GM18858 (cell line): ENCODE measurements at regions not wholly inside any gene's neighbourhood (a gene's known extent, or its start where the extent isn't known, plus 50 kb on each side); places are given as distances from the start of the nearest gene placed in this dataset.

ENCODE experiments used
- ATAC-seq: cut with Tn5 transposase; IDR thresholded peaks from one replicate; pipeline ENCODE4 v1.9.1; 2021; ENCODE audit not compliant: unreplicated experiment

DNA sequence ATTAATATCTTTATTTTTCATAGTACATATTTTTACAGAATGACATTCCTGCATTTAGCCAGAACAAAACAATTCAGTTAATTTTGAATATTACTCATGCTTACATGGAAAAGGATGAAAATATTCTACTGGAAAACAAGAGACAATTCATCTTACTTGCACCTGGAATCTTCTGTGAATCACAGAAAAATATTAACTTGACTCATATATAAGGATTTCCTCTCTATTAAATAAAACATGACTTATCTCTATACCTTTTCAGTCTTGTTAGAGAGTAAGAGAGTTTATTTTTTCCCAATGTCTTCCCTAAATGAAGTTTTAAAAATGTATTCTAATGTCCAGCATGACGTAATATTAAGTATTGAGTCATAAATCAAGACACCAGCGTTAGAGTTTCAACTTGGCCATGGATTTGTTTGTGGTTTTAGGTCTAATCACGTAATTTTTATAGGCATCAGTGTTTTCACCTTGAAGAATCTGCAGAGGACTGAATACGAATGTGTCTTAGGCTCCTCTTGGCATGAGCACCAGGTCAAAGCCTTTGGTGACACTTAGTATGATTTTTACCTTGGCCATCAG is 445.1 kb upstream of the JAG1 start:
- no peak for ATAC-seq

- no peak for ATAC-seq
Measured at GRCh38 chr20:11119573-11119972, 445.8 kb upstream of the JAG1 start.

DNA sequence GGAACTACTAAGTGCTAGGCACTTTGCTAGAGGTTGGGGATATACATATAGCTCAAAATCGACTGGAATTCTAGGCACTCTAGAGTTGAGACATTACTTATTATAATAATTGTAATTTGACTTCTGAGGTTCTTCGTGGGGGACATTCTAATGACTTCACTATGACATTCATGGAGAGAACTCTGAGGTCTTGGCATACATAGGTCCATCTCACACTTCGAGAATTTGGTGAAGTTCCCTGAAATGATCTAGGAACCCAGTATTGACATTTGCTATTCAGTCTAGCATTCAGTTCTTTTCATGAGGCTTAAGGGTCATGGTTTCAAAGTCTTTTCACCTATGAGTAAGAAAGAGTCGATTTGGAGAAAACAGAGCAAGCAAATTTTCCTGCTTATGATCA is 446.6 kb upstream of the JAG1 start:
- ATAC-seq: no peak

- ATAC-seq: no peak
Measured at GRCh38 chr20:11124849-11125505, 451.2 kb upstream of the JAG1 start.

GRCh38 chr20:11128220-11128718 is 454.5 kb upstream of the JAG1 start:
- ATAC-seq: no peak

GRCh38 chr20:11128721-11129120 is 454.9 kb upstream of the JAG1 start:
- no peak for ATAC-seq

DNA sequence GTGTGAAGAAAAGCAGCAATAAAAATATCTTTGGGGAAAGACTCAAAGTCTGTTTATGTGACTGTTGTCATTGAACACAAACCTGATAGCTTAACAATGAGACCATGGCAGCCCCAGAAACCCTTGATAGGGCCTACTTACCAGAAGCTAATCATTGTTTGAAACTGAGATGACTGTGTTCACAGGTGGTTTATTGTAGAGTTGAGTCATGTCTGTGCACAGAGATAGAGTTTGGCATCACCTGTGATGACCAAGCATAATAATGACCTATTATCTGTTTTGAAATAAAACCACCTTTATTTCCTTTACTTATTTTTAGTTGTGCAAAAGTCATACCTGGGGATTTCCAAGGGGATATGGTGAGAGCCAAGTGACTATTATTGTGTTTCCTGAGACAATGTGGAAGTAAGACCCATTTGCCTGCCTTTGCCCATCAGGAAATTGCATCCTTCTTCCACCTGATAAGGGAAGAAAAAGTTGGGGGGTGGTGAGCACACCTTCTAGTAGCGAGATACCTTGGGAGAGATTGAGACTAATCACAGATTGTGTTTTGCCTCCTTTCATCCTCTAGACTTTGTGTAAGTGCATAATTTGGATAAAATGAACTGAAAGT is 456.9 kb upstream of the JAG1 start:
- ATAC-seq: peak; percentile 72

DNA sequence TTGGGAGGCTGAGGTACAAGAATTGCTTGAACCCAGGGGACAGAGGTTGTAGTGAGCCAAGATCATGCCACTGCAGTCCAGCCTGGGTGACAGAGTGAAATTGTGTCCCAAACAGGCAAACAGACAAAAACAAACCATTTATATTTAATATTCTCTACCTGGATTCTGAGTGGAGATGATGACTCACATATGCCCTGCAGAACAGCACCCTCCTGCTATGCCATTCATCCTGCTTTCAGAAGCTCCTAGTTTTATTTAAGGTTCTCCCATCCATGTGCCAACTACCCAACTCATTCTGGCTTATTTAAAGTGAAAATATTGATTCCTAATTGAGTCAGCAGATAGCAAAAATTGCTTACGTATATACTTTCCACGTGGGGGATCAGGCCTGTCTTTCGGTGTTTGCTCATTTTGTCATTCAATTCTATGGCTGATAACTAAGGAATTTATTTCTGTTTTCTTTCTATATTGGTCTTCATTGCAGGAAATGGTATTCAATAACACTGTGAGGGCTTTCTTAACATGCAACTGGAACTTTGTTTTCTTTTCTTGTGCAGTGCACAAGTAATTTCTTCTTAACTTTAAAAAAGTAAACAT is 459.1 kb upstream of the JAG1 start:
- no peak for ATAC-seq

DNA sequence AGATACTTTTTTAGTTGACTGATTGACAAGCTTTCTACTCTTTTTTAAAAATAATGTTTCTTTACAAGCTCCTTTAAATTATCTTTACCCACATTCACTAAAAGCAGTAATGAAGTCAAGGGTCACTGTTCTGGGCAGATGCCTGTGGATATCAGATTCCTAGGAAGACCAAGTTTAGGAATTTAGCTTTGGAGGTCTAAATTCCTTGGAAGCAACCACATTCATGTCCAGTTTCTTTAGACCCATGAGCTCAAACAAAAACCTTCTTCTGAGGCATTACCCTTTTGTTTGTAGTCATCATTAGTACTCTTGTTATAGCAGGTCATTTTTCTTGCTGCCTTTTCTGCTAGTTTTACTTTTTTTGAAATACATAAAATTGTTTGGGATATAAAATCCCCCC is 462.9 kb upstream of the JAG1 start:
- no peak for ATAC-seq

GRCh38 chr20:11137688-11138087 is 463.9 kb upstream of the JAG1 start:
- ATAC-seq: no peak

DNA sequence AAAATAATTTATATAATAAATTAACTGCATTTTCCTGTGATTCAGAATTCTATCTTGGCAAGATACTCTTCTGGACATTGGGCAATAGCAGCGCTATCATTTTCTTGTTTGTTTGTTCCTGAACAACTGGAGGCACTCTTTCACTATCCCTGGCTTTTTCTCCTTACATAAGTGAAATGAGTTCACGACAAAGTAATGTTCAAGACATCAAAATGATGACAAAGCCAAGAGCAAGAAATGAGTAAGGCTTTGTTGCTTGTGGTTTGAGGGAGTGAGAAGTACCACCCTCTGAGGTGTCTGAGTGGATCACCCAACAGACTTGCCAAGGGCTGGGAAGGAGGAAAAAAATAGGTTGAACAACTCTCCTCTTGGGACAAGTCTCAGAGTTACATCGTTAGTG is 466.6 kb upstream of the JAG1 start:
- ATAC-seq: no peak

DNA sequence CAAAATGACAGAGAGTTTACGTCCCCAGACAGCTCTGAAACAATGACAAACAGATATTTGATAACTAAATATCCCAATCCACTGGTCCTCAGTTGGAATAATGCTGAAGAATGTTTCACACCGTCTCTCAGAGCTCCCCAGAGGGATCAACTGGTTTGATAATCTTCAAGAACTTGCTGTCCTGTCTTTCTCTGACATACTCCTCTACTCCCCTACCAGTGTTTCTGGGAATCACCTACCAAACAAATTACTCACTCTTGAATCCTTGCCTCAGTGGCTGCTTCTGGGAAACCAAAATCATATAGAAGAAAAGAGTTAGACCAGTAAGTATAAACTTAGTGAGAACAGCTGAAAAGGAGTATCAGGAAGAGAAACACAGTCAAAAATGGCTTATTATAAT is 469.7 kb upstream of the JAG1 start:
- no peak for ATAC-seq

DNA sequence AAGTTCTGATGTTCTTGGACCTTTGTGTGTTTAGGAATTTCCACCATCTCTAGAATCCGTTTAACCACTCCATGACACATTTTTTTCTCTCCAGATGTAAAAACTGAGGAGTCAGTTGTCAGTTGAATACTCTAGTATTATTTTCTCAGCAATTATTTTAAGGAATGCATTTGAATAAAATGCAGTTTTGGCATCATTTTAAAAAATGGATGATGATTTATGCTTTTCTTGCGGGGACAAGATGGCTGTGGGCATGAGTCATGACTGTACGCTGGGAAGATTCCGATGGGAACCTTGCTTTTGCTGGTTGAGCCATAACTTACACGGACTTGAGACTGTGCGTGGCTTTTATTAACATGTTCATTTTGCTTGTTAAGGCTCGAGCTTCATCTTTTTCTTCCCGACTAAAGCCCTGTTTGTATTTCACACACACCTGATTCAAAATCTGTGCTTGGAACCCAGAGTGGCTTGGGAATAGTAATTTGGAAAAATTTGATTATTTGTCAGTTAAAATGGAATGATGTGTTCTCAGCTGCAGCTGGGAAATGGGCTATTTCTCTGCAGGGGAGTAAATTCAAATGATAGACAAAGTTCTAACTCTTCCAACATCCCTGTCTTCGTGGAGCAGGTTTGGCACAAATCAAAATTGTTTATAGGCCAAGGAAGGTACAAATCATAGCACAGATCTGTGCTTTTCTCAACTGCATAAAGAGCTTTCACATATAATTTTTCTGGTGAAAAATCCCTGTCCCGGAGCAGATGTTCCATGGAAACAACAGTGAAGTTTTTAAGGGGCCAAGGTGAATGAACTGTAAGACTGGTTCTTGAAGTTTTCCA is 470.5 kb upstream of the JAG1 start:
- ATAC-seq: no peak

DNA sequence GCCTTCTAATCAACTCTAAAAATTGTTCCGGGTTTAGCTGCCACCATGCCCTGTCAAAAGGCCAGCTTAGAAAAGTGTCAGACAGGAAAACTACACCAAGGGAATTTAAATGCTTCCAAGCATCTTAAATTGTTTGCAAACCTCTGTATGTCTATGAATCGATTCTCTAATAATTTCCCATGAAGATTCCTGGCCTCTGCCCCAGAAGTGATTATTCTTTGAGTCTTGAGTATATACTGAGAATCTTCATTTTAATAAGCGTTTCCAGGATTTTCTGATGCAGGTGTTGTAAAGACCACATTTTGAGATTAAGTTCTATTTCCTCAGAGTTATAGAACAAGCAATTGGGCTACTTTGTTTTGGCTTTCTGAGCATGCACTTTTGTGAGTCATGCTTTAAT is 471.8 kb upstream of the JAG1 start:
- no peak for ATAC-seq

- no peak for ATAC-seq
Measured at GRCh38 chr20:11153819-11154218, 480.0 kb upstream of the JAG1 start.

- ATAC-seq: no peak
Measured at GRCh38 chr20:11155156-11155756, 481.5 kb upstream of the JAG1 start.

DNA sequence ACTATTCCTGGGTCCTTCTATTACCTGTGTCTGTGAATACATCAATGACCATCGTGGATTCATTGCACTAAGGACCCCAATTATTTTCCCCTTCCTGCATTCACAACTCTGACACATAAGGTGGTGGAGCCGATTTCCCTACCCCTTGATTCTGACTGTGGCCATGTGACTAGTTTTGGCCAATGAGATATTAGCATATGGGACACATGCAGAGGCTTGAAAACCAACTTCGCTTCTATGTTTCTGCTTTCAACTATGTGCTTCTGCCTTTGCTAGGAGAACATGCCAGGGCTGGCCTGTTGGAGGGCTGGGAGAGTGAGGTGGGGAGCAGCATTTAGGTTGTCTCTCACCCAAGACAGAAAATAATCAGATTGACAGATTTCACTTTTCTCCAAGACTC is 483.1 kb upstream of the JAG1 start:
- no peak for ATAC-seq

DNA sequence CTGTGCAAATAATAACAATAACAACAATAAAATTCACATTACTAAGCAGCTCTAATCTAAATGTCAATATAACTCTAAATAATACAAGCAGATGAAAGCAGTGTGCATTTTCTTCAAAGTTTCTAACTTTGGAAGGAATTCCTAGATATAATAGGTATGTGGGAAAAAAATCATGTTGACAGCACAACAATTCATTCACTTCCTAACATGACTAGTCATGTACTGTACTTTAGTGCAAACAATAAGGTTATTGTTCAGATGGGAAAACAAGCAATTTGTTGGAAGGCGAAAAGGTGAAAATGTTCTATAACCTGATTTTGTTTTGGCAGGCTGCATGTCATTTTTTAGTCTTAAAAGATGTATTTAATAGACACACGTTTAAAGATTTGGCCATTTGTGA is 484.3 kb upstream of the JAG1 start:
- no peak for ATAC-seq

GRCh38 chr20:11158589-11158988 is 484.8 kb upstream of the JAG1 start:
- ATAC-seq: no peak

DNA sequence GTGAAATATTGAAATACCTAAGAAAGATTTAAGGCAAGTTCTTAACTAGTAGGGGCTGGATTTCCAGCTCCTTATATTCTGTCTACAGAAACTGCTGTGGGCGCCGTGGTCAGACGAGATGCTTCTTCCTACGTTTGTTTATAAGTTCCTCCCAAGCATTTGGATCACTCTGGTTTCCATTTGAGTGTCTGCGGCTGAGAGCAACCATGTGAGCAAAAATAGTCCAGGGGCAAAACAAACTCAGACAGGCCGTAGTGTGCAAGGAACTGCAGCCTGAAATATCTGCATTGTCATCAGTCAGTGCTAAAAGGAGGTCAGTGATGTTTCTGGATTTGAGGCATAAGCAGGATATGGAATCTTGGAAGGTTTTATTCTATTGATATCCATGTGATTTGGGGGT is 485.9 kb upstream of the JAG1 start:
- ATAC-seq: no peak
